Central memory CD8-positive, alpha-beta T cell (primary cell): ENCODE measurements at regions not wholly inside any gene's neighbourhood (a gene's known extent, or its start where the extent isn't known, plus 50 kb on each side); places are given as distances from the start of the nearest gene placed in this dataset.

Experiments used
- ATAC-seq: fragments of 150-1000 bp; cut with Tn5 transposase; replicated peaks from 2 replicates; pipeline ENCODE4 v1.10.0; 2022; ENCODE audit warnings: mild to moderate bottlenecking, moderate FRiP score, moderate number of reproducible peaks; ENCODE audit not compliant: poor library complexity, severe bottlenecking; ENCODE audit errors: extremely low read depth
- DNase-seq, 2 donors: peaks; one replicate each; pipeline ENCODE4 v3.0.0; 2021; ENCODE audit warnings: low spot score in 2 of 2
- H3K27ac Mint-ChIP-seq: one replicate; pipeline ENCODE4 v1.8.0; 2022; ENCODE audit warnings: low read depth, mild to moderate bottlenecking, moderate library complexity, mixed read lengths
- H3K27me3 Mint-ChIP-seq: one replicate; pipeline ENCODE4 v1.8.0; 2022; ENCODE audit warnings: mixed read lengths
- H3K36me3 Mint-ChIP-seq: one replicate; pipeline ENCODE4 v1.8.0; 2022; ENCODE audit warnings: mild to moderate bottlenecking, moderate library complexity, mixed read lengths; ENCODE audit not compliant: insufficient read depth
- H3K4me1 Mint-ChIP-seq: one replicate; pipeline ENCODE4 v1.8.0; 2022; ENCODE audit warnings: mixed read lengths
- H3K4me3 Mint-ChIP-seq: one replicate; pipeline ENCODE4 v1.8.0; 2022; ENCODE audit warnings: mild to moderate bottlenecking, moderate library complexity, mixed read lengths
- H3K9me3 Mint-ChIP-seq: one replicate; pipeline ENCODE4 v1.8.0; 2022; ENCODE audit warnings: mixed read lengths

- Mint-ChIP-seq H3K36me3 (peaks cover 2% of the 10 kb centered on the region), H3K4me3 (no peak overlapping the region), H3K9me3 (no peaks in the 10 kb centered on the region), H3K27ac (no peak overlapping the region), H3K27me3 (peaks cover 39% of the 10 kb centered on the region), H3K4me1 (no peaks in the 10 kb centered on the region)
- no peak for ATAC-seq
- DNase-seq, result no peak
Measured at GRCh38 chr10:62890395-62890794, 74.2 kb upstream of the EGR2 start.

- Mint-ChIP-seq H3K9me3 (no peaks in the 10 kb centered on the region), H3K36me3 (peaks cover 2% of the 10 kb centered on the region), H3K27ac (no peak overlapping the region), H3K4me3 (no peak overlapping the region), H3K27me3 (peaks cover 45% of the 10 kb centered on the region), H3K4me1 (no peaks in the 10 kb centered on the region)
- no peak for ATAC-seq
- no peak for DNase-seq
Measured at GRCh38 chr10:62887642-62888041, 71.5 kb upstream of the EGR2 start.

DNA sequence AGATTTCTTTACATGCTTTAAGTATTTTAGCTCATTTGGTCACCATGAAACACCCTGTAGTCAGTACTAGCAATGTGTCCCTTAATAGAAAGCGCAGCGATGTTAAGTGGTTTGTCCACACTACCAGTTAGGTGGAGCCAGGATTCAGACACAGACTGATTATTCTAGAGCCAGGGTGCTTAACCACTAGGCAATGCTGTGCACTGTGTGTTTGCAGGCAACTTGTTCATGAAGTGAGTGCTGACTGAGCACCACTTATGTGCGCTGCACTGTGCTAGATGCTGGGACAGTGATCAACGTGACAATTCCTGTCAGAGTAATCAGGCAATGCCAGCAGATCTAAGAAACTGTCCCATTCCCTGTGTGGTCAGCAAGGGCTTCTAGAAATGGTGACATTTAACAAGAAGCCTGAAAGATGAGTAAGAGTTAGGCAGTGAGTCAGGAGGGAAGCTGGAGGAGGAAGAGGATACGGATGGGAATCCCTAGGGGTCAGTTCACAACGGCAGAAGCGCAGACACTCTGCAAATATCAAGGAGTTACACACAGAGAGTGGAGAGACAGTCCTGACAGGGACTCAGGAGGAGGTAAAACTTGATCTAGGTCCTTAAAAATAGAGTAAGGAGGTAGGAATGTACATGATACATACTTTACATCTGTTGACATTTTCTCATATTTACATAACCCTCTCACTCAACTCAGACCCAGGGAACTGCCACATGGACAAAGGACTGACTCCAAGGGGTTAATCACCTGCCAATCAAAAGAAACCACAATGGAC, 69.7 kb upstream of the EGR2 start:
- peaks cover 2% of the 10 kb centered on the region for H3K36me3 Mint-ChIP-seq
- peaks cover 50% of the 10 kb centered on the region for H3K27me3 Mint-ChIP-seq
- no peak overlapping the region for H3K27ac Mint-ChIP-seq
- no peak for DNase-seq
- H3K9me3 Mint-ChIP-seq, result no peaks in the 10 kb centered on the region
- no peaks in the 10 kb centered on the region for H3K4me1 Mint-ChIP-seq
- no peak overlapping the region for H3K4me3 Mint-ChIP-seq
- no peak for ATAC-seq

DNA sequence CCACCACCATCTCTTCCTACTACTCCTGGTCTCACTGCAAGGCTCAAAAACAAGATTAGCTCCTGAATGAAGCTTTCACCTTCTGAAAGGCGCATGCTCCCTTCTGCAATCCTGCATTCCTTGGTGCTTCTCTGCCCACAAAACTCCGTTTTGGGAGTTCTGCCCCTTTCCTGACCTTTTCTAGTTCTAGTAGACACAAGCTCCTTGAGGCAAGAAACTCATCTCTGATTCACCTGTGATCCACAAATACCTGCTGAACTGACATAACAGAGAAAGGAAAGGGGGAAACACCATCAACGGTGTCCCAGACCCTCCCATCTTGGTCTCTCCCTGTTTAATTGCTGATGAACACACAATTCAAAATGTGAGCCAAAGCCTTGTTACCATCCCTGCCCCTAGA, 64.0 kb upstream of the EGR2 start:
- H3K4me3 Mint-ChIP-seq, result no peak overlapping the region
- peaks cover 24% of the 10 kb centered on the region for H3K27me3 Mint-ChIP-seq
- no peaks in the 10 kb centered on the region for H3K36me3 Mint-ChIP-seq
- DNase-seq, result no peak
- no peaks in the 10 kb centered on the region for H3K9me3 Mint-ChIP-seq
- H3K4me1 Mint-ChIP-seq, result no peaks in the 10 kb centered on the region
- no peak overlapping the region for H3K27ac Mint-ChIP-seq
- ATAC-seq, result no peak

- Mint-ChIP-seq H3K9me3 (no peaks in the 10 kb centered on the region), H3K27ac (no peak overlapping the region), H3K27me3 (peaks cover 7% of the 10 kb centered on the region), H3K4me1 (no peaks in the 10 kb centered on the region), H3K4me3 (no peak overlapping the region), H3K36me3 (no peaks in the 10 kb centered on the region)
- no peak for ATAC-seq
- no peak for DNase-seq
Measured at GRCh38 chr10:62873866-62874265, 57.7 kb upstream of the EGR2 start.

GRCh38 chr10:62870866-62871265, 54.7 kb upstream of the EGR2 start:
- Mint-ChIP-seq H3K27me3 (peaks cover 7% of the 10 kb centered on the region), H3K4me3 (no peak overlapping the region), H3K4me1 (no peaks in the 10 kb centered on the region), H3K36me3 (no peaks in the 10 kb centered on the region), H3K9me3 (no peaks in the 10 kb centered on the region), H3K27ac (no peak overlapping the region)
- DNase-seq (no peak), ATAC-seq (no peak)

DNA sequence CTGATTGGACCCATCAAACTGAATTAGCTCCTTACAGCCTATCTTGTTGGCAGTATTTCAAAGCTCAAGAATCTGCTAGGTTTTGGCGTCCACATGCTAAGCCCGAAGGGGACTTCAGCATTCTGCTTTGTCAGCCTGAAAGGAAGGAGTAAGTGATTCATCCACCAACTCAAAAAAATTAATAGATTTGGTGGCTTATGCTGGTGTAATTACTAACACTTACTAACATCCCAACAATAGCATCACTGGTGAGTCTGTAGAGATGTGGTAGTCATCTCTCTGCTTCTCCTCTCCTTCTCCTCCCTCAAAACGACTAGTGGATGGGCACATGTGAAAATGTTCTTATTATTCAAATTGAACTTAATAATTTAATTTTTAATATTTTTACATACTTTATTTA, 53.8 kb upstream of the EGR2 start:
- DNase-seq (no peak), ATAC-seq (no peak)
- Mint-ChIP-seq H3K27me3 (peaks cover 7% of the 10 kb centered on the region), H3K4me1 (no peaks in the 10 kb centered on the region), H3K9me3 (no peaks in the 10 kb centered on the region), H3K36me3 (no peaks in the 10 kb centered on the region), H3K27ac (no peak overlapping the region), H3K4me3 (no peak overlapping the region)

DNA sequence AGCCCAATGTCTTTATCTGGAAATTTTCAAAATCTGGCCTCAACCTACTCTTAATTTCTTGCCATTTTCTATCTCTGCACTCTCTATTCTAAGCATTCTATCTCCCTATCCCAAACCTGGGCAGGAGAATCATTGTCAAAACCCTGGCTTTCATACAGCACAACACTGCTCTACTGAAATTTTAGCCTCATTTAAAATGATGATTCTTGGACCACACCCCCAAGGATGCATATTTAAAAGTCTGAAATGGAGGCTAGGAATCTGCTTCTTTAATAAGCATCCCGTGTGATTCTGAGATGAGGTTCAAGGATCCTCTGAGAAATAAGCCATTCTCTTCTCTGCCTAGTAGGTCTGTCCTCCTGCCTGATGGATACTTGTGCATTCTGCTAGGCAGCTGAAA, 50.8 kb upstream of the EGR2 start:
- Mint-ChIP-seq H3K36me3 (no peaks in the 10 kb centered on the region), H3K27me3 (peaks cover 7% of the 10 kb centered on the region), H3K27ac (no peak overlapping the region)

DNA sequence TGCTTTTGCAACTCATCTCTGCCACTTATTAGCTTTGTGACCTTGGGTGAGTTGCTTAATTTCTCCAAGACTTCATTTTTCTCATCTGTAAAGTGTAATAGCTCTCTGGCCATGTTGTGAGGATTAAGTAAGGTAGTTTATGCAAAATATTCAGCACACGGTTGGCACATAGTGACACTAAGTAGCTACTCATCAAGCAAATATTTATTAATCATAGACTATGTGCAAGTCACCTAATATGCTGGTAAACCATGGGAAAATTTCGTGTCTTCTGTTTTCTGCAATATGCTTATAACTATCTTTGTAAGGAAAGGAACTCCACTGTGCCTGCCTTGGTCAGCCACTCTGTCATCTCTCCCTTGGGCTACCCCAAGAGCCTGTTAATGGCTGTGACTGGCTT, 50.3 kb upstream of the EGR2 start:
- no peak for ATAC-seq
- DNase-seq, result no peak
- no peaks in the 10 kb centered on the region for H3K4me1 Mint-ChIP-seq
- no peaks in the 10 kb centered on the region for H3K36me3 Mint-ChIP-seq
- peaks cover 5% of the 10 kb centered on the region for H3K27me3 Mint-ChIP-seq
- H3K9me3 Mint-ChIP-seq, result no peaks in the 10 kb centered on the region
- H3K27ac Mint-ChIP-seq, result no peak overlapping the region
- no peak overlapping the region for H3K4me3 Mint-ChIP-seq

More for the DNA sequence above, 50.8 kb upstream of the EGR2 start:
- DNase-seq (no peak), ATAC-seq (no peak)
- H3K4me1 Mint-ChIP-seq, result no peaks in the 10 kb centered on the region
- H3K4me3 Mint-ChIP-seq, result no peak overlapping the region
- no peaks in the 10 kb centered on the region for H3K9me3 Mint-ChIP-seq
